ENCODE measurements at regions not wholly inside any gene's neighbourhood (a gene's known extent, or its start where the extent isn't known, plus 50 kb on each side); places are given as distances from the start of the nearest gene placed in this dataset.

GRCh38 chr1:208808301-208808700 is 564.1 kb upstream of the PLXNA2 start:
- peaks cover 61% of the 10 kb centered on the region for H3K9me3 Mint-ChIP-seq
- H3K27me3 Mint-ChIP-seq (ENCODE audit: insufficient read depth): no peaks in the 10 kb centered on the region
- no peak for DNase-seq
- H3K4me1 Mint-ChIP-seq (ENCODE audit: low read depth): no peaks in the 10 kb centered on the region
- H3K36me3 Mint-ChIP-seq (ENCODE audit: low read depth): peaks cover 6% of the 10 kb centered on the region; the same call in 1 of the 2 replicates
- no peak overlapping the region for H3K4me3 Mint-ChIP-seq
- no peak for TF ChIP-seq CTCF (IDR thresholded peaks at IDR 0.05)
- no peak overlapping the region for H3K27ac Mint-ChIP-seq

- Mint-ChIP-seq H3K9me3 (peaks cover 52% of the 10 kb centered on the region), H3K27ac (no peak overlapping the region), H3K4me1 (ENCODE audit: low read depth) (no peaks in the 10 kb centered on the region), H3K27me3 (ENCODE audit: insufficient read depth) (no peaks in the 10 kb centered on the region), H3K4me3 (no peak overlapping the region), H3K36me3 (ENCODE audit: low read depth) (peaks cover 6% of the 10 kb centered on the region; the same call in 1 of the 2 replicates)
- no peak for TF ChIP-seq CTCF (IDR thresholded peaks at IDR 0.05)
- no peak for DNase-seq
These were observed 565.7 kb upstream of the PLXNA2 start for GRCh38 chr1:208809876-208810275.

GRCh38 chr1:208818770-208819445 is 574.7 kb upstream of the PLXNA2 start:
- Mint-ChIP-seq H3K27me3 (ENCODE audit: insufficient read depth) (no peaks in the 10 kb centered on the region; the same call in 1 of the 2 replicates), H3K9me3 (peaks cover 31% of the 10 kb centered on the region), H3K36me3 (ENCODE audit: low read depth) (no peaks in the 10 kb centered on the region), H3K4me3 (no peak overlapping the region), H3K27ac (no peak overlapping the region), H3K4me1 (ENCODE audit: low read depth) (no peaks in the 10 kb centered on the region)
- no peak for TF ChIP-seq CTCF (IDR thresholded peaks at IDR 0.05)
- no peak for DNase-seq

DNA sequence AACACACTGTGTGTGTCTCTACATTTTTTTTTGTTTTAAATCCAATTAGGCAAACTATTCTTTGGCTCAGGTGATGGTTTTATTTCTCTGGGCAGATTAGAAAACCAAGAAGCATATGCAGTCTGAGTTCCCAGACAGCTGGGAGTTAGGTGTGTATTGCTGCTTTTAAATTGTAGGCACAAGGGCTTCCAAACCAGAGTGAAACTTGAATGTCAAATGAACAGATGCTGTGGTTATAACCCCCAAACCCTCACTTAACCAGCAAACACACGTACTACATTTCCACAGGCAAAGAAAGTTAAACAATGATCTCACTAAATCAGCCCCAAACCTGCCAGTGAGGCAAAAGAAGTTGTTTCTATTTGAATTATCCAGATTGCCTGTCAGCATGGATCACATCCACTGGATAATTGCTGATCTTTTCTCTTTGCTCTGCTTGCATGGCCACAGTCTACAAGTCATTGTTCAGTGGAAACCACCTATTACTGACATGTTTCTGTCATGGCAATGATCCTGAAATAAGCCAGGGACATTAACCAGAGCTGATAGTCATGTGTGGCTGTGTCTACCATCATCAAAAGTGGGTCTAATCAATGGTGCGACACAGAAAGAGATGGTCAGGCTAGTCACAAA is 576.5 kb upstream of the PLXNA2 start:
- Mint-ChIP-seq H3K4me1 (ENCODE audit: low read depth) (no peaks in the 10 kb centered on the region), H3K36me3 (ENCODE audit: low read depth) (no peaks in the 10 kb centered on the region), H3K27me3 (ENCODE audit: insufficient read depth) (no peaks in the 10 kb centered on the region; the same call in 1 of the 2 replicates), H3K27ac (no peak overlapping the region), H3K9me3 (peaks cover 33% of the 10 kb centered on the region), H3K4me3 (no peak overlapping the region)
- DNase-seq: no peak
- TF ChIP-seq CTCF (IDR thresholded peaks at IDR 0.05): no peak

DNA sequence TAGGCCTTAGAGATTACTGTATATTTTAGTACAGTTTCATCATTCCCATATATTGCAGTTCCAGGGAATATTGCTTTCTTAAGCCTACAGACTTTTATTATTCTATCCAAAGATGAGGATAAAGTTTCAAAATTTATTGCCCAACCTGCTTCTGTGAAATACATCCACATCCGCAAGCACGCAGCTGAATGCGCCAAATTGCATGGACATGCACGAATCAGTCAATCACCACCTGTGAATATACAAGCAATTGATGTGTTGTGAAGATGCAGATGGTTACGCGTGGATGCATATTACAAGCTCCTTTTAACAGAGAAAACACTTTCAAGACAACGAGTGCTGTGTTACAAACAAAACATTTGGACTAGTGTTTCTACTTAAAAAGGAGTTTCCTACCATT is 577.8 kb upstream of the PLXNA2 start:
- Mint-ChIP-seq H3K9me3 (peaks cover 26% of the 10 kb centered on the region), H3K4me1 (ENCODE audit: low read depth) (no peaks in the 10 kb centered on the region), H3K36me3 (ENCODE audit: low read depth) (no peaks in the 10 kb centered on the region), H3K27me3 (ENCODE audit: insufficient read depth) (no peaks in the 10 kb centered on the region), H3K27ac (no peak overlapping the region), H3K4me3 (no peak overlapping the region)
- TF ChIP-seq CTCF (IDR thresholded peaks at IDR 0.05): no peak
- DNase-seq: no peak

Measured in HFFc6 (cell line).